OCI-M2 (cell line): ENCODE measurements at regions not wholly inside any gene's neighbourhood (a gene's known extent, or its start where the extent isn't known, plus 50 kb on each side); places are given as distances from the start of the nearest gene placed in this dataset.
"Not testable (repeated sequence)": the region's sequence is repeated elsewhere in the genome, so short reads cannot be mapped to it uniquely, and the experiment has no call there.

Experiments used
- DNase-seq: peaks from one replicate; lab custom pipeline; 2025; ENCODE audit not compliant: unreplicated experiment; lab: John Stamatoyannopoulos, UW

- DNase-seq, result no peak
These were observed 95.9 kb upstream of the PCSK1 start for GRCh38 chr5:96528826-96529474.

GRCh38 chr5:96529559-96529958 is 96.5 kb upstream of the PCSK1 start:
- DNase-seq, result no peak

- no peak for DNase-seq
These were observed 97.9 kb upstream of the PCSK1 start for GRCh38 chr5:96530901-96531300.

GRCh38 chr5:96533371-96533770 is 100.3 kb upstream of the PCSK1 start:
- no peak for DNase-seq

GRCh38 chr5:96537386-96537785 is 104.3 kb upstream of the PCSK1 start:
- DNase-seq, result no peak

GRCh38 chr5:96538808-96539250 is 105.8 kb upstream of the PCSK1 start:
- DNase-seq, result no peak

GRCh38 chr5:96546120-96546519 is 113.1 kb upstream of the PCSK1 start:
- no peak for DNase-seq

GRCh38 chr5:96547486-96547885 is 114.4 kb upstream of the PCSK1 start:
- no peak for DNase-seq

- no peak for DNase-seq
These were observed 113.3 kb upstream of the CAST start for GRCh38 chr5:96548905-96549304.

GRCh38 chr5:96560857-96561256 is 101.3 kb upstream of the CAST start:
- not testable (repeated sequence) for DNase-seq

- no peak for DNase-seq
These were observed 99.6 kb upstream of the CAST start for GRCh38 chr5:96562614-96563013.

GRCh38 chr5:96563816-96564215 is 98.4 kb upstream of the CAST start:
- no peak for DNase-seq

- no peak for DNase-seq
These were observed 96.5 kb upstream of the CAST start for GRCh38 chr5:96565582-96566265.

GRCh38 chr5:96566833-96567587 is 95.2 kb upstream of the CAST start:
- no peak for DNase-seq

- DNase-seq, result no peak
These were observed 92.8 kb upstream of the CAST start for GRCh38 chr5:96569332-96569731.

GRCh38 chr5:96569770-96570169 is 92.4 kb upstream of the CAST start:
- DNase-seq, result no peak

- DNase-seq, result no peak
These were observed 89.2 kb upstream of the CAST start for GRCh38 chr5:96572864-96573512.

- DNase-seq, result no peak
These were observed 88.7 kb upstream of the CAST start for GRCh38 chr5:96573513-96573894.

- no peak for DNase-seq
These were observed 85.3 kb upstream of the CAST start for GRCh38 chr5:96576876-96577275.

- no peak for DNase-seq
These were observed 84.3 kb upstream of the CAST start for GRCh38 chr5:96577909-96578308.

- DNase-seq, result no peak
These were observed 82.5 kb upstream of the CAST start for GRCh38 chr5:96579711-96580110.

GRCh38 chr5:96582343-96582742 is 79.8 kb upstream of the CAST start:
- no peak for DNase-seq
